ENCODE measurements at regions not wholly inside any gene's neighbourhood (a gene's known extent, or its start where the extent isn't known, plus 50 kb on each side); places are given as distances from the start of the nearest gene placed in this dataset.

GRCh38 chr3:6097556-6097955 lies 763.4 kb upstream of the GRM7 start:
- peaks cover 5 to 17% of the 10 kb centered on the region in 2 donors for H3K9me3 Mint-ChIP-seq
- no peaks in the 10 kb centered on the region for H3K36me3 Mint-ChIP-seq
- no peak for DNase-seq
- no peak for ATAC-seq
- Histone ChIP-seq H3K4me1 (ENCODE audit: control insufficient read depth, insufficient read depth, low read length) (no peaks in the 10 kb centered on the region), H3K27ac (ENCODE audit: low read length) (no peak overlapping the region), H3K9me3 (ENCODE audit: control insufficient read depth, insufficient read depth, low read length) (no peaks in the 10 kb centered on the region), H3K4me3 (ENCODE audit: low read length) (no peak overlapping the region), H3K27me3 (ENCODE audit: control insufficient read depth, insufficient read depth, low read length) (no peaks in the 10 kb centered on the region), H3K36me3 (ENCODE audit: control insufficient read depth, insufficient read depth, low read length) (no peaks in the 10 kb centered on the region)
- no peak for TF ChIP-seq CTCF (IDR thresholded peaks at IDR 0.05)
- H3K27ac Mint-ChIP-seq = no peak overlapping the region
- no peaks in the 10 kb centered on the region for H3K4me1 Mint-ChIP-seq
- H3K4me3 Mint-ChIP-seq = no peak overlapping the region
- 53% methylated on average over 2 of the region's 2 CpGs for WGBS (ENCODE audit: insufficient coverage)
- H3K27me3 Mint-ChIP-seq (ENCODE audit: low read depth in 2 of 2) = no peaks in the 10 kb centered on the region
- intact Hi-C loops (cut with micrococcal nuclease) = no loop called here

DNA sequence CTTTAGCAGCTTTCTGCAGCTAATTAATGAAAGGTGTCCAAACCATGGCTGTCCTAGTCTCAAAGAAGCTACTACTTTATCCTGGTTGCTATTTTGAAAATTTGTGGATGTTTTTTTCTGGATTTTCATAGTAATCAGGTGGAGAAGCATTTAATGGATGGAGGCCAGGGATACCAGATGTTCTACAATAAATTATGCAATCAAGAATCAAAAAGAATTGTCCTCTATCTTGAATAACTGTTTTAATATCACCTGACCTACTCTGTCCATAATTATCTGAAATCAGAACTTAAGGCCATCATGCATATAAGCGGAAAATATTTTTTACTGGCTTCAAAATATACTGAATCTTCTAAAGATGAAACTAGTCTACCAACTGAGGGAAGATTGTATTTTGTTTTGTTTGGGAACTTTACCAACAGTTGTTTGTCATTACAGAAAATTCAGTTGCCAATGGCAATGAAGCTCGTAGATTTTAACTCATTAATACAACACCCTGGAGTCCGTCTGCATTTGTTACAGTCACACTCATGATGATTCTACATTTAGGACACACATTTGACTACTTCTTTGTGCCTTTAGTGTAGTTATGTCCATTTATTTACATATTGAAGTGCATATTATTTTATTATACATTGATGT lies 762.3 kb upstream of the GRM7 start:
- DNase-seq = no peak
- intact Hi-C loops (cut with micrococcal nuclease) = no loop called here
- Histone ChIP-seq H3K4me1 (ENCODE audit: control insufficient read depth, insufficient read depth, low read length) (no peaks in the 10 kb centered on the region), H3K9me3 (ENCODE audit: control insufficient read depth, insufficient read depth, low read length) (no peaks in the 10 kb centered on the region), H3K27me3 (ENCODE audit: control insufficient read depth, insufficient read depth, low read length) (no peaks in the 10 kb centered on the region), H3K36me3 (ENCODE audit: control insufficient read depth, insufficient read depth, low read length) (no peaks in the 10 kb centered on the region), H3K4me3 (ENCODE audit: low read length) (no peak overlapping the region), H3K27ac (ENCODE audit: low read length) (no peak overlapping the region)
- H3K4me3 Mint-ChIP-seq = no peak overlapping the region
- no peak for TF ChIP-seq CTCF (IDR thresholded peaks at IDR 0.05)
- H3K36me3 Mint-ChIP-seq = no peaks in the 10 kb centered on the region
- no peak overlapping the region for H3K27ac Mint-ChIP-seq
- WGBS (ENCODE audit: insufficient coverage) = 100% methylated on average over 2 of the region's 3 CpGs
- ATAC-seq = no peak
- no peaks in the 10 kb centered on the region for H3K4me1 Mint-ChIP-seq
- H3K27me3 Mint-ChIP-seq (ENCODE audit: low read depth in 2 of 2) = no peaks in the 10 kb centered on the region
- peaks cover 6 to 13% of the 10 kb centered on the region in 2 donors for H3K9me3 Mint-ChIP-seq

GRCh38 chr3:6099458-6100075 lies 761.3 kb upstream of the GRM7 start:
- DNase-seq (no peak), ATAC-seq (no peak)
- Histone ChIP-seq H3K27me3 (ENCODE audit: control insufficient read depth, insufficient read depth, low read length) (no peaks in the 10 kb centered on the region), H3K4me1 (ENCODE audit: control insufficient read depth, insufficient read depth, low read length) (no peaks in the 10 kb centered on the region), H3K36me3 (ENCODE audit: control insufficient read depth, insufficient read depth, low read length) (no peaks in the 10 kb centered on the region), H3K27ac (ENCODE audit: low read length) (no peak overlapping the region), H3K4me3 (ENCODE audit: low read length) (no peak overlapping the region), H3K9me3 (ENCODE audit: control insufficient read depth, insufficient read depth, low read length) (no peaks in the 10 kb centered on the region)
- Mint-ChIP-seq H3K36me3 (no peaks in the 10 kb centered on the region), H3K27ac (no peak overlapping the region), H3K27me3 (ENCODE audit: low read depth in 2 of 2) (no peaks in the 10 kb centered on the region), H3K9me3 (peaks cover 5 to 13% of the 10 kb centered on the region in 2 donors), H3K4me3 (no peak overlapping the region), H3K4me1 (no peaks in the 10 kb centered on the region)
- WGBS (ENCODE audit: insufficient coverage) = 87% methylated on average over 4 of the region's 5 CpGs
- intact Hi-C loops (cut with micrococcal nuclease) = no loop called here
- TF ChIP-seq CTCF (IDR thresholded peaks at IDR 0.05) = no peak

GRCh38 chr3:6105187-6105586 lies 755.7 kb upstream of the GRM7 start:
- intact Hi-C loops (cut with micrococcal nuclease) = no loop called here
- no peak overlapping the region for H3K4me3 ChIP-seq (ENCODE audit: low read length)
- H3K9me3 Mint-ChIP-seq = peaks cover 7 to 32% of the 10 kb centered on the region in 2 donors
- no peaks in the 10 kb centered on the region for H3K4me1 Mint-ChIP-seq
- no peak for DNase-seq
- H3K27ac Mint-ChIP-seq = no peak overlapping the region
- H3K36me3 ChIP-seq (ENCODE audit: control insufficient read depth, insufficient read depth, low read length) = no peaks in the 10 kb centered on the region
- TF ChIP-seq CTCF (IDR thresholded peaks at IDR 0.05) = no peak
- no peaks in the 10 kb centered on the region for H3K9me3 ChIP-seq (ENCODE audit: control insufficient read depth, insufficient read depth, low read length)
- no peaks in the 10 kb centered on the region for H3K36me3 Mint-ChIP-seq
- no peak overlapping the region for H3K27ac ChIP-seq (ENCODE audit: low read length)
- no peaks in the 10 kb centered on the region for H3K4me1 ChIP-seq (ENCODE audit: control insufficient read depth, insufficient read depth, low read length)
- H3K27me3 Mint-ChIP-seq (ENCODE audit: low read depth in 2 of 2) = no peaks in the 10 kb centered on the region
- H3K27me3 ChIP-seq (ENCODE audit: control insufficient read depth, insufficient read depth, low read length) = no peaks in the 10 kb centered on the region
- ATAC-seq = no peak
- H3K4me3 Mint-ChIP-seq = no peak overlapping the region

All from natural killer cell (primary cell).